ENCODE measurements at regions not wholly inside any gene's neighbourhood (a gene's known extent, or its start where the extent isn't known, plus 50 kb on each side); places are given as distances from the start of the nearest gene placed in this dataset.

DNA sequence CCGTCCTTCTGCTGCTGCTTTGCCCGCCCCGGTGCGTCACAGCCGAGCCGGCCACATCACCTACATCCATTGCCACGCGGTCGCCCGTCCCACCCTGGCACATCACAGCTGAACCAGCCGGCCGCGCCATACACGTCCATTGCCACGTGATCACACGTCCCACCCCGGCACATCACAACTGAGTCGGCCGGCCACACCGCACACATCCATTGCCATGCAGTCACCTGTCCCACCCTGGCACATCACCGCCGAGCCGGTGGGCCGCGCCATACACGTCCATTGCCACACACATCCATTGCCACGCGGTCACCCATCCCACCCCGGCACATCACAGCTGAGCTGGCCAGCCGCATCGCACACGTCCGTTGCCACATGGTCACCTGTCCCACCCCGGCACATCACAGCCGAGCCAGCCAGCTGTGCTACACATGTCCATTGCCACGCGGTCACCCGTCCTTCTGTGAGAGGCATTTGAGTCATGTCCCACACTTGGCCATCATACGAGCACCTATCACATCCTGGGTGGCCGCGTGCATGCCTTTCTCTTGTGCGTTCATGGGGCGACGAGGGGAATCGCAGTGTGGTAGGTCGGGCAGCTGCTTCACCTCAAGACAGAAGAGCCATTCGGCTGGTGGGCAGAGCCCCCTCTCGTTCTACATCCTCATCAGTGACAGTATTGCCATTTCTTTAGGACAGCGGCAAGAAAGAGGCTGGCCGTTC is 58.6 kb downstream of the JAKMIP3 start:
- H3K4me1 ChIP-seq (ENCODE audit: control insufficient read depth, insufficient read depth, low read length) = no peaks in the 10 kb centered on the region
- no peaks in the 10 kb centered on the region; the same call in 1 of the 2 replicates for H3K9me3 ChIP-seq (ENCODE audit: control insufficient read depth, insufficient read depth, low read depth, low read length)
- DNase-seq (ENCODE audit: low read depth, low spot score) = no peak
- TF ChIP-seq, protein P1, sequence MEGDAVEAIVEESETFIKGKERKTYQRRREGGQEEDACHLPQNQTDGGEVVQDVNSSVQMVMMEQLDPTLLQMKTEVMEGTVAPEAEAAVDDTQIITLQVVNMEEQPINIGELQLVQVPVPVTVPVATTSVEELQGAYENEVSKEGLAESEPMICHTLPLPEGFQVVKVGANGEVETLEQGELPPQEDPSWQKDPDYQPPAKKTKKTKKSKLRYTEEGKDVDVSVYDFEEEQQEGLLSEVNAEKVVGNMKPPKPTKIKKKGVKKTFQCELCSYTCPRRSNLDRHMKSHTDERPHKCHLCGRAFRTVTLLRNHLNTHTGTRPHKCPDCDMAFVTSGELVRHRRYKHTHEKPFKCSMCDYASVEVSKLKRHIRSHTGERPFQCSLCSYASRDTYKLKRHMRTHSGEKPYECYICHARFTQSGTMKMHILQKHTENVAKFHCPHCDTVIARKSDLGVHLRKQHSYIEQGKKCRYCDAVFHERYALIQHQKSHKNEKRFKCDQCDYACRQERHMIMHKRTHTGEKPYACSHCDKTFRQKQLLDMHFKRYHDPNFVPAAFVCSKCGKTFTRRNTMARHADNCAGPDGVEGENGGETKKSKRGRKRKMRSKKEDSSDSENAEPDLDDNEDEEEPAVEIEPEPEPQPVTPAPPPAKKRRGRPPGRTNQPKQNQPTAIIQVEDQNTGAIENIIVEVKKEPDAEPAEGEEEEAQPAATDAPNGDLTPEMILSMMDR (IDR thresholded peaks at IDR 0.05) = no peak
- no peak for TF ChIP-seq SIN3A (IDR thresholded peaks at IDR 0.05; ENCODE audit: borderline replicate concordance, insufficient read depth, low read depth, low read length)
- TF ChIP-seq TCF7L2 (IDR thresholded peaks at IDR 0.05; ENCODE audit: low read depth, low read length) = no peak
- no peak for TF ChIP-seq POLR2AphosphoS5 (IDR thresholded peaks at IDR 0.05; ENCODE audit: low read depth, low read length)
- TF ChIP-seq, protein P2, sequence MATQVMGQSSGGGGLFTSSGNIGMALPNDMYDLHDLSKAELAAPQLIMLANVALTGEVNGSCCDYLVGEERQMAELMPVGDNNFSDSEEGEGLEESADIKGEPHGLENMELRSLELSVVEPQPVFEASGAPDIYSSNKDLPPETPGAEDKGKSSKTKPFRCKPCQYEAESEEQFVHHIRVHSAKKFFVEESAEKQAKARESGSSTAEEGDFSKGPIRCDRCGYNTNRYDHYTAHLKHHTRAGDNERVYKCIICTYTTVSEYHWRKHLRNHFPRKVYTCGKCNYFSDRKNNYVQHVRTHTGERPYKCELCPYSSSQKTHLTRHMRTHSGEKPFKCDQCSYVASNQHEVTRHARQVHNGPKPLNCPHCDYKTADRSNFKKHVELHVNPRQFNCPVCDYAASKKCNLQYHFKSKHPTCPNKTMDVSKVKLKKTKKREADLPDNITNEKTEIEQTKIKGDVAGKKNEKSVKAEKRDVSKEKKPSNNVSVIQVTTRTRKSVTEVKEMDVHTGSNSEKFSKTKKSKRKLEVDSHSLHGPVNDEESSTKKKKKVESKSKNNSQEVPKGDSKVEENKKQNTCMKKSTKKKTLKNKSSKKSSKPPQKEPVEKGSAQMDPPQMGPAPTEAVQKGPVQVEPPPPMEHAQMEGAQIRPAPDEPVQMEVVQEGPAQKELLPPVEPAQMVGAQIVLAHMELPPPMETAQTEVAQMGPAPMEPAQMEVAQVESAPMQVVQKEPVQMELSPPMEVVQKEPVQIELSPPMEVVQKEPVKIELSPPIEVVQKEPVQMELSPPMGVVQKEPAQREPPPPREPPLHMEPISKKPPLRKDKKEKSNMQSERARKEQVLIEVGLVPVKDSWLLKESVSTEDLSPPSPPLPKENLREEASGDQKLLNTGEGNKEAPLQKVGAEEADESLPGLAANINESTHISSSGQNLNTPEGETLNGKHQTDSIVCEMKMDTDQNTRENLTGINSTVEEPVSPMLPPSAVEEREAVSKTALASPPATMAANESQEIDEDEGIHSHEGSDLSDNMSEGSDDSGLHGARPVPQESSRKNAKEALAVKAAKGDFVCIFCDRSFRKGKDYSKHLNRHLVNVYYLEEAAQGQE (IDR thresholded peaks at IDR 0.05; ENCODE audit: insufficient read depth in 1 of 2, low read depth in 2 of 2, low read length in 1 of 2) = no peak
- no peaks in the 10 kb centered on the region for H3K36me3 ChIP-seq (ENCODE audit: control insufficient read depth, insufficient read depth, low read length)
- BruUV-seq (replicated peaks) = no TSS peak
- intact Hi-C loops (cut with micrococcal nuclease; ENCODE audit: unreplicated experiment) = no loop called here
- no peak overlapping the region for H3K27ac ChIP-seq (ENCODE audit: low read length)
- in situ Hi-C loops (cut with HindIII; ENCODE audit: low pct_unique_long_range_greater_than_20kb, low sequenced_read_pairs) = no loop called here
- no peak for ATAC-seq
- ChIA-PET POLR2A (no interaction called here), CTCF (no interaction called here)
- H3K4me3 ChIP-seq (ENCODE audit: low read depth in 2 of 2, low read length in 2 of 2) = no peak overlapping the region
- peaks cover 10% of the 10 kb centered on the region; the same call in 1 of the 2 replicates for H3K27me3 ChIP-seq (ENCODE audit: control insufficient read depth, insufficient read depth, low read length)

DNA sequence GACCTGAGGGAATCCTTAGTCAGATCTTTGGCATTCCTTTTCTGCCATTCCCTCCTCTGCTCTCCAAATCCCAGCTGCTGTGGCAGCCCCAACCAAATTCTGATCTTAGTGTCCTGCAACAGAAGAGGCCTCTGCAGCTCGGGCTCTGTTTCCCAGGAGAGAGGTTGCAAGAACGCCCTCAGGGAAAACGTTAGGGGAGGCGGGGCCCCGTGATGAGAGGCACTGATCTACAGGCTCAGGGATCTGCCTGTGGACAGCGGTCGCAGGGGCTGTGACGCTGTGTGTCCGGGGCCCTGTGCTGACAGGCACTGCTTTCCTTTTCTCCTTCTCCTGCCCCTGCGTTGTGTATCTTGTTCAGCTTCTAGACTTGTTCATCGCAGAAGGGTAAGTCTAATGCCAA is 57.3 kb upstream of the DPYSL4 start:
- no peak overlapping the region for H3K27ac ChIP-seq (ENCODE audit: low read length)
- ATAC-seq = no peak
- peaks cover 10% of the 10 kb centered on the region; the same call in 1 of the 2 replicates for H3K27me3 ChIP-seq (ENCODE audit: control insufficient read depth, insufficient read depth, low read length)
- ChIA-PET POLR2A (no interaction called here), CTCF (interaction anchor here (0.7 kb wide), 1 partner anchor 241 kb away, joined by 5 read pairs; no protein-coding TSS in a partner anchor)
- H3K36me3 ChIP-seq (ENCODE audit: control insufficient read depth, insufficient read depth, low read length) = no peaks in the 10 kb centered on the region
- in situ Hi-C loops (cut with HindIII; ENCODE audit: low pct_unique_long_range_greater_than_20kb, low sequenced_read_pairs) = no loop called here
- no TSS peak for BruUV-seq (replicated peaks)
- H3K9me3 ChIP-seq (ENCODE audit: control insufficient read depth, insufficient read depth, low read depth, low read length) = no peaks in the 10 kb centered on the region; the same call in 1 of the 2 replicates
- TF ChIP-seq, protein P1 (IDR thresholded peaks at IDR 0.05) = no peak
- no peak for TF ChIP-seq POLR2AphosphoS5 (IDR thresholded peaks at IDR 0.05; ENCODE audit: low read depth, low read length)
- TF ChIP-seq, protein P2 (IDR thresholded peaks at IDR 0.05; ENCODE audit: insufficient read depth in 1 of 2, low read depth in 2 of 2, low read length in 1 of 2) = no peak
- no peak for TF ChIP-seq SIN3A (IDR thresholded peaks at IDR 0.05; ENCODE audit: borderline replicate concordance, insufficient read depth, low read depth, low read length)
- TF ChIP-seq TCF7L2 (IDR thresholded peaks at IDR 0.05; ENCODE audit: low read depth, low read length) = no peak
- DNase-seq (ENCODE audit: low read depth, low spot score) = no peak
- no peak overlapping the region for H3K4me3 ChIP-seq (ENCODE audit: low read depth in 2 of 2, low read length in 2 of 2)
- intact Hi-C loops (cut with micrococcal nuclease; ENCODE audit: unreplicated experiment) = no loop called here
- no peaks in the 10 kb centered on the region for H3K4me1 ChIP-seq (ENCODE audit: control insufficient read depth, insufficient read depth, low read length)

Measured in Panc1 (cell line).